Coronary artery (tissue), 2 donors: ENCODE measurements at regions not wholly inside any gene's neighbourhood (a gene's known extent, or its start where the extent isn't known, plus 50 kb on each side); places are given as distances from the start of the nearest gene placed in this dataset.

ENCODE experiments used
- DNase-seq: peaks from one replicate; pipeline ENCODE4 v3.0.0-alpha.2; 2017; ENCODE audit warnings: low spot score
- H3K27ac ChIP-seq, 2 donors: fragments of 200-600 bp; sonication (generic); one replicate each; pipeline ENCODE4 v1.5.1; 2016 to 2019
- H3K4me3 ChIP-seq: fragments of 200-600 bp; sonication (generic); 2 replicates; pipeline ENCODE4 v1.5.1; 2016; ENCODE audit warnings: mild to moderate bottlenecking, moderate library complexity
- TF ChIP-seq, protein P1 (sequence below): fragments of 200-600 bp; sonication (generic); IDR thresholded peaks from one replicate; pipeline ENCODE4 v1.5.1; 2019; ENCODE audit warnings: antibody characterized with exemption

DNA sequence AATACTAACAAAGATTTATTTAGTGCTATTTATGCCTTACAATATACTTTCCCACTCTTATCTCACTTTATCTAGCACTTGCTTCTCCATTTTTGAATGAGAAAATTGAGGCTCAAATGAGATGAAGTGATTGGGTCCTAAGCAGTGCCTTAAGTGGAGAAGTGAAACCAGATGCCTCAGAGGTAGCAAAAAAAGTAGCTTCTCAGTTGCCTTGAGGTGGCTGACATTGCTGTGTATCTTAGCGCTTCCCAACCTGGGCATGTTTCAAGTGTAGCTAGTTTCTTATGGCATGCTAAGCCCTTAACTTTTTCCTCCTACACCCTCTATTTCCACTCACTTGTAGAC is 390.4 kb downstream of the OMA1 start:
- no peak overlapping the region for H3K27ac ChIP-seq
- DNase-seq: no peak
- H3K4me3 ChIP-seq: no peak overlapping the region
- TF ChIP-seq, protein P1, sequence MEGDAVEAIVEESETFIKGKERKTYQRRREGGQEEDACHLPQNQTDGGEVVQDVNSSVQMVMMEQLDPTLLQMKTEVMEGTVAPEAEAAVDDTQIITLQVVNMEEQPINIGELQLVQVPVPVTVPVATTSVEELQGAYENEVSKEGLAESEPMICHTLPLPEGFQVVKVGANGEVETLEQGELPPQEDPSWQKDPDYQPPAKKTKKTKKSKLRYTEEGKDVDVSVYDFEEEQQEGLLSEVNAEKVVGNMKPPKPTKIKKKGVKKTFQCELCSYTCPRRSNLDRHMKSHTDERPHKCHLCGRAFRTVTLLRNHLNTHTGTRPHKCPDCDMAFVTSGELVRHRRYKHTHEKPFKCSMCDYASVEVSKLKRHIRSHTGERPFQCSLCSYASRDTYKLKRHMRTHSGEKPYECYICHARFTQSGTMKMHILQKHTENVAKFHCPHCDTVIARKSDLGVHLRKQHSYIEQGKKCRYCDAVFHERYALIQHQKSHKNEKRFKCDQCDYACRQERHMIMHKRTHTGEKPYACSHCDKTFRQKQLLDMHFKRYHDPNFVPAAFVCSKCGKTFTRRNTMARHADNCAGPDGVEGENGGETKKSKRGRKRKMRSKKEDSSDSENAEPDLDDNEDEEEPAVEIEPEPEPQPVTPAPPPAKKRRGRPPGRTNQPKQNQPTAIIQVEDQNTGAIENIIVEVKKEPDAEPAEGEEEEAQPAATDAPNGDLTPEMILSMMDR: no peak

DNA sequence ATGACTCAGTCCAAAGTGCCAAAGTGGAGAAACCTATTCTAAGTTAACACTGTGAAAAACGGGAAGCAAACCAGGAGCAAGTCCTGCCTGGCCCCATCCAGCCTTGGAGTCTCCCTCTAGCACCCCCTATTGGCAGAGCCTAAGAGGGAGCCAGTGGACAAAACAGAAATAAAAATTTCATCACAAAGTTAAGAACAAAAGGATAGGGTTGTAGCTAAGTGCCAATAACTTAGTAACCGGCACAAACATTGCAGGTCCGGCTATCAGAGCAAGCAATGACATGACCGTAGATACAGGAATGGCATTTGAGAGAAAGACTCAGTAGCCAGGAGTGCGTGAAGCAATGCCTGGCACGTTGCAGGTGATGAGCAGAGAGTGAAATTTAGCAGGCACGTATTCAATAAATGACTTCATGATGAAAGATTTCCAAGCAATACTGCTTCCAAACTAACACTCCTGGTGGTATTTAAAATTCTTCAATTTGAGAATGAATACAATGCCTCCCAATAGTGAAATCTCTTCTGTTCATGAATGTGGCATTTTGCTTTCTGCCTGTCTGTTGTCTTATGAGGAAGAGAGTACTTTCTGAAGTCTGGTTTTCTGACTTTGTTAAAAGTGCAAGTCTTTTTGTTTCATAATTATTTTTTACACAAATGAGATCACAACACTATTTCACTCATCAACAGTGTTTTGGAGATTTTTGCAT is 391.0 kb downstream of the OMA1 start:
- Histone ChIP-seq H3K4me3 (no peak overlapping the region), H3K27ac (no peak overlapping the region)
- TF ChIP-seq, protein P1: no peak
- no peak for DNase-seq

DNA sequence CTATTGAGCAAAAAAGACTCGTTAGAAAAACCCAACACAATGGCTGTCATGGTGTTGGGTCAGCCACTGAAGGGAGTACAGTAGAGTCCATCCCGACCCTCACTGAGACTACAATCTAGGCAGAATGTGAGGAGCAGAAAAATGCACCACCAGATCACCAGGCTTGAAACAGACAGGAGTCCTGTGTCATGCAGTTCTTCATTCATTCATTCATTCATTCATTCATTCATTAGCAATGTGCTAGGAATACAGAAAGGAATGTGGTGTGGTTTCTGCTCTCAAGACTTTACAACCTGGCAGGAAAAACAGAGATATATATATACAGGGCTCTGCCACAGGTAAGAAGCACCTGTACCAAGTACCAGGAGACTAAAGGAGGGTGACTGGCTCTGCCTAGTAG is 392.3 kb downstream of the OMA1 start:
- H3K27ac ChIP-seq: no peak overlapping the region
- no peak for DNase-seq
- TF ChIP-seq, protein P1: no peak
- H3K4me3 ChIP-seq: no peak overlapping the region

DNA sequence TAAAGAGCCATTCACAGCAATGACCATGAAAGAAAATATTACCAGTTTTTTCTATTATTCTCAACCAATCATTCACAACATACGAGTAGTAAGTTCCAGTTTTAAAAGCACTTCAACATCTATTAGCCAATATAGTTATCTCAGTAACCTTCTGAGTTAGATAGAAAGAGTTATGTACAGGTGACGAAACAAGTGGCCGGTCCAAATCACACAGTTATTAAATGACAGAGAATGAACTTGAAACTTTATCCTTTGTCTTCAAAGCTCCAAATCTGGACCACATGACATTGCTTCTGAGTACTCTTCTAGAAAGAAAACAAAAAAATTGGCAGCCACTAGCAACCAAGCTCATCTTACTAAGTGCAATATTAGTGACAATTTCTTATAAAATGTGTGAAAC is 393.8 kb downstream of the OMA1 start:
- no peak overlapping the region for H3K27ac ChIP-seq
- TF ChIP-seq, protein P1: no peak
- no peak for DNase-seq
- H3K4me3 ChIP-seq: no peak overlapping the region

DNA sequence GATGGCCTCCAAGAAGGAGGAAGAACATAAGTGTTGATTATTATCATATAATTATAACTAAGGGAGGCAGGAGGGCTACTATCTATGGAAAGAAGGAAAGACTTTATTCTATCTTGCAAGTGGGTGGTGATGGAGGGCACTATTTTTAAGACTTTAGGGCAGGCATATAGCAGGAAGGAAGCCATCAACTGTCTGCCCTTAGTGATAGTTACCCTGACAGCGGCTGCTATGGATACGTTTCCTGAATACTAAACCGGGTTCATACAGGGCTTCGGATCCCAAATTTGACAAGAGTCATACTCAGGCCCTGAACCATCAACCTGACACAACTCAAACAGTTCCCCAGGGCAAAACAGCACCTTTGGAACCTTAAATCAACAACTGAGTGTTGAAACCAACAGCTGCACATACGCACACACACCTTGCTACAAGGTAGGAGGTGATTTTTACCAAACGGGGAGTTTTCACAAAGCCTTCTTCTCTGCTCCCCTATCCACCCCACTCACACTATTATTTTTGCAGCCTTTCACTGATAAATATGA is 397.2 kb downstream of the OMA1 start:
- Histone ChIP-seq H3K4me3 (no peak overlapping the region), H3K27ac (no peak overlapping the region)
- DNase-seq: no peak
- TF ChIP-seq, protein P1: no peak

DNA sequence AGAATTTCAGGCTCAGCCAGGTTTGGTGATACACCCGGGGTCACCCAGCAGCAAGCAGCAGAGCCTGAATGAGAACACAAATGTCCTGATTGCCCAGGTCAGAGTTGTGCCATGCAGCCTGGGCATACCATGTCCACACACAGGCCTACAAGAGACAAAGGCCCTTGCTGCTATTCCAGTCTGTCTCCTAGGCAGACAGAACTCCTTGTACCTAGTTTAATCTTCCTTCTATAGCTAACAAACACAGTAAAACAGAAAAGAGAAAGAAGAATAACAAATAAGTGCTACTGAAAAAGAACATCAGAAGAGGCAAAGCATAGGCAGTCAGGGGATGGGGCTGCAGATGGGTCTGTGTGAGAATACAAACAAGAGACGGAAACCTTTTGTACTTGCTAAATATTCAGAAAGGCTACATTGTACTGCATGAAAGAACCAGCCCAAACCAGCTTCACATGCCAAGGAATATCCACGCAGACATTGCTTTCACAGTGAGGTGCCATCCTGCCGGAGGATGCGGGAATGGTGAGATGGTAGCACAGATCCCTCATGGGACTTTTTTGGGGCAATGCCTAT is 401.7 kb downstream of the OMA1 start:
- no peak for DNase-seq
- H3K27ac ChIP-seq: no peak overlapping the region
- no peak overlapping the region for H3K4me3 ChIP-seq
- TF ChIP-seq, protein P1: no peak
